PFSK-1 (cell line): ENCODE measurements at regions not wholly inside any gene's neighbourhood (a gene's known extent, or its start where the extent isn't known, plus 50 kb on each side); places are given as distances from the start of the nearest gene placed in this dataset.

Experiments used
- POLR2AphosphoS5 ChIP-seq: IDR thresholded peaks from 2 replicates; pipeline ENCODE4 v1.6.1; 2012; ENCODE audit warnings: low read depth, mild to moderate bottlenecking, control low read depth, low read length, moderate library complexity
- SIN3A ChIP-seq: IDR thresholded peaks from 2 replicates; pipeline ENCODE4 v1.6.1; 2012; ENCODE audit warnings: mild to moderate bottlenecking, low read length, moderate library complexity, borderline replicate concordance; ENCODE audit not compliant: insufficient read depth
- TAF1 ChIP-seq: IDR thresholded peaks from 2 replicates; pipeline ENCODE4 v1.6.1; 2012; ENCODE audit warnings: low read length, control low read depth, borderline replicate concordance; ENCODE audit not compliant: insufficient read depth

- TF ChIP-seq SIN3A (no peak), POLR2AphosphoS5 (no peak), TAF1 (no peak)
Measured at GRCh38 chr6:125406741-125407140, 105.0 kb upstream of the HDDC2 start.
